Sigmoid colon (tissue), 6 donors: ENCODE measurements at regions not wholly inside any gene's neighbourhood (a gene's known extent, or its start where the extent isn't known, plus 50 kb on each side); places are given as distances from the start of the nearest gene placed in this dataset.
"Not testable (repeated sequence)": the region's sequence is repeated elsewhere in the genome, so short reads cannot be mapped to it uniquely, and the experiment has no call there.

Experiments
- DNase-seq: peaks from one replicate; pipeline ENCODE4 v3.0.0-alpha.2; 2019
- H3K27ac ChIP-seq, 4 donors: fragments of 200-600 bp; sonication (generic); one replicate each; pipeline ENCODE4 v1.5.1; 2016 to 2019; ENCODE audit warnings: mild to moderate bottlenecking in 1 of 4
- H3K27me3 ChIP-seq, 3 donors: fragments of 200-600 bp; sonication (generic); one replicate each; pipeline ENCODE4 v1.5.1; 2019; ENCODE audit warnings: mild to moderate bottlenecking in 1 of 3
- H3K36me3 ChIP-seq, 4 donors: fragments of 200-600 bp; sonication (generic); one replicate each; pipeline ENCODE4 v1.5.1; 2016 to 2019
- H3K4me1 ChIP-seq, 4 donors: fragments of 200-600 bp; sonication (generic); one replicate each; pipeline ENCODE4 v1.5.1; 2017 to 2019
- H3K4me3 ChIP-seq, 4 donors: fragments of 200-600 bp; sonication (generic); one replicate each; pipeline ENCODE4 v1.5.1; 2017 to 2019; ENCODE audit warnings: mild to moderate bottlenecking in 2 of 4, moderate library complexity in 1 of 4
- H3K9me3 ChIP-seq, 4 donors: fragments of 200-600 bp in 3 of 4; sonication (generic) in 3 of 4; one replicate each; pipeline versions ENCODE4 v1.5.1 to v1.6.1; 2013 to 2019
- CTCF ChIP-seq, 4 experiments: fragments of 450-650 bp in 3 of 4; fragments of 200-600 bp in 1 of 4; IDR thresholded peaks; one replicate each; pipeline ENCODE4 v1.5.1; 2016 to 2019; ENCODE audit warnings: antibody characterized with exemption in 4 of 4, mild to moderate bottlenecking in 3 of 4, moderate library complexity in 2 of 4
- EP300 ChIP-seq, 4 donors: sonication (generic); formaldehyde crosslinking; IDR thresholded peaks; one replicate each; pipeline ENCODE4 v1.6.1; 2017; ENCODE audit warnings: antibody characterized with exemption in 4 of 4
- POLR2A ChIP-seq, 2 donors: fragments of 450-650 bp; IDR thresholded peaks; one replicate each; pipeline ENCODE4 v1.6.1; 2016; ENCODE audit warnings: antibody characterized with exemption in 2 of 2, mild to moderate bottlenecking in 2 of 2, moderate library complexity in 2 of 2
- POLR2AphosphoS5 ChIP-seq, 4 donors: sonication (generic); formaldehyde crosslinking; IDR thresholded peaks; one replicate each; pipeline ENCODE4 v1.6.1; 2017; ENCODE audit warnings: antibody characterized with exemption in 4 of 4
- WGBS, 2 donors: extraction: QIAGEN DNeasy Blood & Tissue Kit; methylation state at CpG; one replicate each; pipeline ENCODE4 v1.1.7; 2013; 5-methylcytosine and 5-hydroxymethylcytosine counted together
- intact Hi-C: fragments of 100-400 bp; cut with DNase I; formaldehyde crosslinking; loops from one replicate; pipeline ENCODE4 v1.15.1; 2023
- donor health status: healthy with polysubstance abuse.
- donor health status: healthy.

- intact Hi-C loops, result no loop called here
- TF ChIP-seq CTCF (IDR thresholded peaks at IDR 0.05) (no peak), POLR2AphosphoS5 (IDR thresholded peaks at IDR 0.05) (no peak), EP300 (IDR thresholded peaks at IDR 0.05) (no peak), POLR2A (IDR thresholded peaks at IDR 0.05) (no peak)
- Histone ChIP-seq H3K4me1 (no peaks in the 10 kb centered on the region), H3K36me3 (no peaks in the 10 kb centered on the region), H3K9me3 (no peaks in the 10 kb centered on the region), H3K27me3 (no peaks in the 10 kb centered on the region), H3K27ac (no peak overlapping the region), H3K4me3 (no peak overlapping the region)
- DNase-seq, result no peak
- WGBS, 2 donors, result 88 to 90% methylated on average over 8 of the region's 8 CpGs
These were observed 346.8 kb upstream of the EPHA6 start for GRCh38 chr3:96467639-96468038.

DNA sequence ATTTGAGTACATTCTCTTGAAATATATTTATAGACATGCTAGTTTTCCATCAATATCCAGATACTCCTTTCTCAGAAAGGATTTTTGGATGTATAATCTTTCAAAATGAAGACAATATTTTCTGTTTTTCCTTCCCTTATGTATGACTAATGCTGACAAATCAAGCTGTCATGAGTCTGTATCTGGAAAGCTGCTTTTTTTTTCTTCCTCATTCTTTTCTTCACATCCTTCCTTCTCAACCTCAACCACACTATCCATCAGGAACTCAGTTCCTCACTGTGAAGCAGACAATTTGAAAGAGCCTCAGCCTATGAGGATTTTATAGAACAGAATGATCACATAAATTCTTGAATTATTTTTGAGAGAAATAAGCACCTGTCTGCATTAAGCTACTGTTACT lies 335.9 kb upstream of the EPHA6 start:
- Histone ChIP-seq H3K36me3 (no peaks in the 10 kb centered on the region), H3K27me3 (no peaks in the 10 kb centered on the region), H3K4me3 (no peak overlapping the region), H3K27ac (no peak overlapping the region), H3K4me1 (no peaks in the 10 kb centered on the region), H3K9me3 (peaks cover 0 to 1% (median 0%) of the 10 kb centered on the region in 4 donors)
- TF ChIP-seq POLR2A (IDR thresholded peaks at IDR 0.05), result no peak
- TF ChIP-seq POLR2AphosphoS5 (IDR thresholded peaks at IDR 0.05), result no peak
- no peak for TF ChIP-seq CTCF (IDR thresholded peaks at IDR 0.05)
- no peak for TF ChIP-seq EP300 (IDR thresholded peaks at IDR 0.05)
- DNase-seq, result no peak
- intact Hi-C loops, result no loop called here

DNA sequence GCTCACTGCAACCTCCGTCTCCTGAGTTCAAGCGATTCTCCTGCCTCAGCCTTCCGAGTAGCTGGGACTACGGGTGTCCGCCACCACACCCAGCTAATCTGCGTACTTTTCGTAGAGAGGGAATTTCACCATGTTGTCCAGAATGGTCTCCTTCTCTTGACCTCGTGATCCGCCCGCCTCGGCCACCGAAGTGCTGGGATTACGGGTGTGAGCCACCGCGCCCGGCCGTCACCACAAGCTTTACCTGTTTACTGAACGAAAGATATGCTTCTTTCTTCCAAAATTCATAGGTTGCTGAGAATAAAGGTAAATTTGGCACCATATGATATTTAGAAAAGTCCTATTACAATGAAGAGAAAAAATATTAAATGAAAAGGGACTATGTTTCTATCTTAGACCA lies 333.5 kb upstream of the EPHA6 start:
- H3K4me3 ChIP-seq, result no peak overlapping the region
- no peaks in the 10 kb centered on the region for H3K4me1 ChIP-seq
- no peak overlapping the region for H3K27ac ChIP-seq
- no peak for TF ChIP-seq CTCF (IDR thresholded peaks at IDR 0.05)
- intact Hi-C loops, result no loop called here
- H3K36me3 ChIP-seq, result no peaks in the 10 kb centered on the region
- H3K9me3 ChIP-seq, result peaks cover 0 to 1% (median 0%) of the 10 kb centered on the region in 4 donors
- WGBS, 2 donors, result 94 to 95% methylated on average over 18 of the region's 18 CpGs
- no peaks in the 10 kb centered on the region for H3K27me3 ChIP-seq
- DNase-seq, result no peak

DNA sequence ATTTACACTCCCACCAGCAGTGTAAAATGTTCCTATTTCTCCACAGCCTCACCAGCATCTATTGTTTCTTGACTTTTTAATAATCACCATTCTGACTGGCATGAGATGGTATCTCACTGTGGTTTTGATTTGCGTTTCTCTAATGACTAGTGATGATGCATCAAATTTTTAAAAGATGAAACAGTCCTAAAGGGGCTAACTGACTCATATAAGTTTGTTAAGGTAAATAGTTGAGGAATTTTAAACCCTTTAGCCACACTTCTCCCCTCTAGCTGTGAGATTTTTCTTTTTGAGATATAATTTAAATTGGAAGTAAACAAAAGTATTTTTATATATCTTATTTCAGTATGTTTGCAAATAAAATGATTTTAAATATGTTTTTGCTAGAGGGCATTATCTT lies 331.2 kb upstream of the EPHA6 start:
- H3K27me3 ChIP-seq, H3K36me3 ChIP-seq, H3K27ac ChIP-seq, H3K4me3 ChIP-seq, H3K9me3 ChIP-seq, H3K4me1 ChIP-seq, DNase-seq, intact Hi-C loops: not testable (repeated sequence)
- 77 to 82% methylated on average over 1 of the region's 1 CpG for WGBS, 2 donors

DNA sequence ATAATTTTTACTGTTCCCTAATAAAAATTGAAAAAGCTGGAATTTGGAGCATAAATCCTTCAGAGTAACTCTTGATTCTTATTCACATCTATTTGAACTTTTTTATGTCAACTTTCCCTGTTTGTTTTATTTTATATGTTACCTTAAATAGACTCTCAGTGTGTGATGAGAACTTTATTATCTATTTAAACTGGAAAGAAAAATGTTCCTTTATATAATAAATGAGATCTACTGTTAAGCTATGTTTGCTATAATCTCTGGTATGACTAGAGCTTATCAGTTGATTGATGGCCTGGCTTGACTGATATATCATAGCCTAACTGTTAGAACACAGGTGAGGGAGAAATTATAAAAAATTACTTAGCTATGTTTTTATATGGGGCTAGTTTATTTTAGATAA lies 330.6 kb upstream of the EPHA6 start:
- H3K27me3 ChIP-seq, result no peaks in the 10 kb centered on the region
- H3K36me3 ChIP-seq, result no peaks in the 10 kb centered on the region
- intact Hi-C loops, result no loop called here
- H3K4me1 ChIP-seq, result no peaks in the 10 kb centered on the region
- no peak overlapping the region for H3K4me3 ChIP-seq
- no peak for TF ChIP-seq EP300 (IDR thresholded peaks at IDR 0.05)
- TF ChIP-seq POLR2AphosphoS5 (IDR thresholded peaks at IDR 0.05), result no peak
- no peak for TF ChIP-seq POLR2A (IDR thresholded peaks at IDR 0.05)
- no peak for TF ChIP-seq CTCF (IDR thresholded peaks at IDR 0.05)
- peaks cover 0 to 1% (median 0%) of the 10 kb centered on the region in 4 donors for H3K9me3 ChIP-seq
- no peak overlapping the region for H3K27ac ChIP-seq
- no peak for DNase-seq
